A549 (cell line): ENCODE measurements at regions not wholly inside any gene's neighbourhood (a gene's known extent, or its start where the extent isn't known, plus 50 kb on each side); places are given as distances from the start of the nearest gene placed in this dataset.

Source experiments
- ATAC-seq, 2 experiments: fragments of 200-7000 bp in 1 of 2; fragments of >200 bp in 1 of 2; cut with Nextera tagmentation in 1 of 2; cut with Tn5 transposase in 1 of 2; 3 replicates each; pipeline versions ENCODE4 v1.8.0 to v1.9.1; 2018 to 2020; ENCODE audit warnings: mild to moderate bottlenecking in 1 of 2, moderate library complexity in 1 of 2
- CTCF ChIA-PET: fragments of 300-600 bp; sonication (Branson Sonifier 250); formaldehyde crosslinking; extraction: SDS; loops from one replicate; lab custom pipeline; 2021; ENCODE audit warnings: antibody characterized with exemption, inconsistent platforms; lab: Yijun Ruan, JAX
- POLR2A ChIA-PET: fragments of 350-600 bp; formaldehyde crosslinking; extraction: SDS; loops from one replicate; lab custom pipeline; 2021; ENCODE audit warnings: antibody characterized with exemption, inconsistent platforms; lab: Yijun Ruan, JAX
- DNase-seq, 2 experiments: peaks; one replicate each; pipeline versions ENCODE4 v3.0.0 to v3.0.0-alpha.2; 2011 to 2016; ENCODE audit warnings: low read depth in 1 of 2, low spot score in 1 of 2
- FAIRE-seq: peaks from 2 replicates; lab custom pipeline; 2011; peaks lifted over from hg19 to GRCh38; lab: Jason Lieb, UNC
- H3K27ac ChIP-seq, 2 experiments: fragments of >200 bp; sonication (Bioruptor Twin); formaldehyde crosslinking; 3 replicates each; pipeline ENCODE4 v1.5.1; 2016 to 2017
- H3K4me1 ChIP-seq: fragments of >200 bp; sonication (Bioruptor Twin); formaldehyde crosslinking; 3 replicates; pipeline ENCODE4 v1.6.1; 2016
- H3K4me2 ChIP-seq: fragments of >200 bp; sonication (Bioruptor Twin); formaldehyde crosslinking; 3 replicates; pipeline ENCODE4 v1.6.1; 2016
- H3K4me3 ChIP-seq: fragments of >200 bp; sonication (Bioruptor Twin); formaldehyde crosslinking; 3 replicates; pipeline ENCODE4 v1.5.1; 2016
- H3K9me3 ChIP-seq: fragments of >200 bp; sonication (Bioruptor Twin); formaldehyde crosslinking; 3 replicates; pipeline ENCODE4 v1.6.1; 2016
- BHLHE40 ChIP-seq: IDR thresholded peaks from 2 replicates; pipeline ENCODE4 v1.6.1; 2012; ENCODE audit warnings: low read depth, low read length, inconsistent platforms
- CBX2 ChIP-seq: fragments of 200-600 bp; sonication (generic); IDR thresholded peaks from 2 replicates; pipeline ENCODE4 v1.6.1; 2016; ENCODE audit warnings: low read depth, mild to moderate bottlenecking, borderline replicate concordance
- CEBPB ChIP-seq, 2 experiments: fragments of >200 bp in 1 of 2; sonication (Bioruptor Twin) in 1 of 2; formaldehyde crosslinking in 1 of 2; IDR thresholded peaks; 2 replicates each; pipeline ENCODE4 v1.6.1; 2012 to 2016
- CHD4 ChIP-seq: fragments of 200-600 bp; sonication (generic); IDR thresholded peaks from 2 replicates; pipeline ENCODE4 v1.6.1; 2016; ENCODE audit warnings: antibody characterized with exemption, mild to moderate bottlenecking, borderline replicate concordance
- ESRRA ChIP-seq: fragments of 150-350 bp; IDR thresholded peaks from 2 replicates; pipeline ENCODE4 v1.6.1; 2014; ENCODE audit warnings: mild to moderate bottlenecking, low read length, borderline replicate concordance
- FOSL2 ChIP-seq, 2 experiments: fragments of 450-650 bp in 1 of 2; fragments of >200 bp in 1 of 2; sonication (Bioruptor Twin) in 1 of 2; formaldehyde crosslinking; IDR thresholded peaks; 2 replicates each; pipeline versions ENCODE4 v1.5.0 to v1.6.1; 2016 to 2020; ENCODE audit warnings: mild to moderate bottlenecking in 1 of 2, moderate library complexity in 1 of 2
- GATA3 ChIP-seq: IDR thresholded peaks from 2 replicates; pipeline ENCODE4 v1.6.1; 2012; ENCODE audit warnings: borderline replicate concordance
- HDAC2 ChIP-seq: fragments of 200-600 bp; sonication (generic); IDR thresholded peaks from 2 replicates; pipeline ENCODE4 v1.6.1; 2016
- HEYL ChIP-seq: fragments of 250-450 bp; sonication (Bioruptor Pico); IDR thresholded peaks from 2 replicates; pipeline ENCODE4 v1.8.0; 2021; ENCODE audit warnings: mild to moderate bottlenecking, moderate library complexity
- HOXB13 ChIP-seq: fragments of 250-450 bp; sonication (Bioruptor Pico); IDR thresholded peaks from 2 replicates; pipeline ENCODE4 v1.5.0; 2020; ENCODE audit warnings: low read depth, mild to moderate bottlenecking, moderate library complexity
- JUN ChIP-seq, 2 experiments: fragments of >200 bp; sonication (Bioruptor Twin); formaldehyde crosslinking; IDR thresholded peaks; 2 replicates in 1 of 2; 3 replicates in 1 of 2; pipeline ENCODE4 v1.6.1; 2016 to 2017
- JUNB ChIP-seq: fragments of >200 bp; sonication (Bioruptor Twin); formaldehyde crosslinking; IDR thresholded peaks from 2 replicates; pipeline ENCODE4 v1.6.1; 2016
- MAZ ChIP-seq: fragments of 150-350 bp; IDR thresholded peaks from 2 replicates; pipeline ENCODE4 v1.6.1; 2014; ENCODE audit warnings: antibody characterized with exemption, low read depth, low read length, borderline replicate concordance
- NPAS2 ChIP-seq: fragments of 250-450 bp; sonication (Bioruptor Pico); IDR thresholded peaks from 2 replicates; pipeline ENCODE4 v1.8.0; 2022; ENCODE audit warnings: mild to moderate bottlenecking, moderate library complexity, borderline replicate concordance
- POLR2AphosphoS2 ChIP-seq: conservative IDR thresholded peaks from 2 replicates; pipeline ENCODE4 v1.6.1; 2012; ENCODE audit warnings: low read length, improper control_type of control experiment, inconsistent platforms
- RCOR1 ChIP-seq: fragments of 150-350 bp; IDR thresholded peaks from 2 replicates; pipeline ENCODE4 v1.6.1; 2014; ENCODE audit warnings: antibody characterized with exemption, low read length, low read depth
- RNF2 ChIP-seq: fragments of 200-600 bp; sonication (generic); IDR thresholded peaks from 2 replicates; pipeline ENCODE4 v1.6.1; 2016; ENCODE audit warnings: low read depth, mild to moderate bottlenecking, antibody characterized with exemption, moderate library complexity, borderline replicate concordance
- ZC3H11A ChIP-seq: fragments of 450-650 bp; IDR thresholded peaks from 2 replicates; pipeline ENCODE4 v1.6.1; 2014; ENCODE audit warnings: antibody characterized with exemption, mild to moderate bottlenecking
- ZFP36 ChIP-seq: fragments of 450-650 bp; IDR thresholded peaks from 2 replicates; pipeline ENCODE4 v1.6.1; 2014; ENCODE audit warnings: borderline replicate concordance; ENCODE audit not compliant: partially characterized antibody
- ZSCAN20 ChIP-seq: fragments of 250-450 bp; sonication (Bioruptor Pico); IDR thresholded peaks from 2 replicates; pipeline ENCODE4 v1.8.0; 2022; ENCODE audit warnings: mild to moderate bottlenecking, moderate library complexity
- WGBS: methylation state at CpG from one replicate; pipeline ENCODE4 v1.1.6; 2017; ENCODE audit errors: missing lambda C conversion rate; 5-methylcytosine and 5-hydroxymethylcytosine counted together
- TF ChIP-seq, protein P1 (sequence below): fragments of 200-600 bp; sonication (generic); IDR thresholded peaks from 2 replicates; pipeline ENCODE4 v1.6.1; 2016; ENCODE audit warnings: antibody characterized with exemption, mild to moderate bottlenecking, moderate library complexity
- TF ChIP-seq, protein P2 (sequence below): fragments of 250-450 bp; sonication (Bioruptor Pico); IDR thresholded peaks from 2 replicates; pipeline ENCODE4 v1.5.0; 2020; ENCODE audit warnings: low read depth, mild to moderate bottlenecking, moderate library complexity
- TF ChIP-seq, protein P3 (sequence below): fragments of >200 bp; sonication (Bioruptor Twin); formaldehyde crosslinking; IDR thresholded peaks from 2 replicates; pipeline ENCODE4 v1.6.1; 2016
- TF ChIP-seq, protein P4 (sequence below): IDR thresholded peaks from 2 replicates; pipeline ENCODE4 v1.6.1; 2012
- TF ChIP-seq, protein P5 (sequence below): fragments of >200 bp; sonication (Bioruptor Twin); formaldehyde crosslinking; IDR thresholded peaks from 3 replicates; pipeline ENCODE4 v1.5.1; 2016

DNA sequence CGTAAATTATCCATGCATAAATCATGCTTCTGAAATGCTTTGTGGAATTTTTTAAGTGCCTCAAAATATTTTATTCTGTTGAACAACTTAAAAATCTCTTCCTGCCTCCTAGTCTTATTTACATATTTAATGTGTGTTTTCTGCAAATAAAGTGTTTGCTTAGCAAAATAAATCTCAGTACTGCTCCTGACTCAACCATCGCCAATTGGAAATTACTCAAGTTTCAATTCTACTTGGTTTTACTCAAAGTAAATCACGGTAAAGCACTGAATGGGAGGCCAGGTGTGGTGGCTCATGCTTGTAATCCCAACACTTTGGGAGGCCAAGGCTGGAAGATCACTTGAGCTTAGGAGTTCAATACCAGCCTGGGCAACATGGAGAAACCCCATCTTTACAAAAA is 152.2 kb upstream of the NR5A2 start (continued):
- no peak for TF ChIP-seq JUNB
- no peak for TF ChIP-seq ZC3H11A
- TF ChIP-seq HDAC2: no peak
- TF ChIP-seq, protein P1, sequence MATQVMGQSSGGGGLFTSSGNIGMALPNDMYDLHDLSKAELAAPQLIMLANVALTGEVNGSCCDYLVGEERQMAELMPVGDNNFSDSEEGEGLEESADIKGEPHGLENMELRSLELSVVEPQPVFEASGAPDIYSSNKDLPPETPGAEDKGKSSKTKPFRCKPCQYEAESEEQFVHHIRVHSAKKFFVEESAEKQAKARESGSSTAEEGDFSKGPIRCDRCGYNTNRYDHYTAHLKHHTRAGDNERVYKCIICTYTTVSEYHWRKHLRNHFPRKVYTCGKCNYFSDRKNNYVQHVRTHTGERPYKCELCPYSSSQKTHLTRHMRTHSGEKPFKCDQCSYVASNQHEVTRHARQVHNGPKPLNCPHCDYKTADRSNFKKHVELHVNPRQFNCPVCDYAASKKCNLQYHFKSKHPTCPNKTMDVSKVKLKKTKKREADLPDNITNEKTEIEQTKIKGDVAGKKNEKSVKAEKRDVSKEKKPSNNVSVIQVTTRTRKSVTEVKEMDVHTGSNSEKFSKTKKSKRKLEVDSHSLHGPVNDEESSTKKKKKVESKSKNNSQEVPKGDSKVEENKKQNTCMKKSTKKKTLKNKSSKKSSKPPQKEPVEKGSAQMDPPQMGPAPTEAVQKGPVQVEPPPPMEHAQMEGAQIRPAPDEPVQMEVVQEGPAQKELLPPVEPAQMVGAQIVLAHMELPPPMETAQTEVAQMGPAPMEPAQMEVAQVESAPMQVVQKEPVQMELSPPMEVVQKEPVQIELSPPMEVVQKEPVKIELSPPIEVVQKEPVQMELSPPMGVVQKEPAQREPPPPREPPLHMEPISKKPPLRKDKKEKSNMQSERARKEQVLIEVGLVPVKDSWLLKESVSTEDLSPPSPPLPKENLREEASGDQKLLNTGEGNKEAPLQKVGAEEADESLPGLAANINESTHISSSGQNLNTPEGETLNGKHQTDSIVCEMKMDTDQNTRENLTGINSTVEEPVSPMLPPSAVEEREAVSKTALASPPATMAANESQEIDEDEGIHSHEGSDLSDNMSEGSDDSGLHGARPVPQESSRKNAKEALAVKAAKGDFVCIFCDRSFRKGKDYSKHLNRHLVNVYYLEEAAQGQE: no peak
- TF ChIP-seq MAZ: no peak
- no peak for TF ChIP-seq HOXB13
- TF ChIP-seq ESRRA: no peak
- TF ChIP-seq, protein P2, sequence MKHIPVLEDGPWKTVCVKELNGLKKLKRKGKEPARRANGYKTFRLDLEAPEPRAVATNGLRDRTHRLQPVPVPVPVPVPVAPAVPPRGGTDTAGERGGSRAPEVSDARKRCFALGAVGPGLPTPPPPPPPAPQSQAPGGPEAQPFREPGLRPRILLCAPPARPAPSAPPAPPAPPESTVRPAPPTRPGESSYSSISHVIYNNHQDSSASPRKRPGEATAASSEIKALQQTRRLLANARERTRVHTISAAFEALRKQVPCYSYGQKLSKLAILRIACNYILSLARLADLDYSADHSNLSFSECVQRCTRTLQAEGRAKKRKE (CRISPR knock-in tag): no peak
- TF ChIP-seq CHD4: no peak
- TF ChIP-seq RNF2: no peak

DNA sequence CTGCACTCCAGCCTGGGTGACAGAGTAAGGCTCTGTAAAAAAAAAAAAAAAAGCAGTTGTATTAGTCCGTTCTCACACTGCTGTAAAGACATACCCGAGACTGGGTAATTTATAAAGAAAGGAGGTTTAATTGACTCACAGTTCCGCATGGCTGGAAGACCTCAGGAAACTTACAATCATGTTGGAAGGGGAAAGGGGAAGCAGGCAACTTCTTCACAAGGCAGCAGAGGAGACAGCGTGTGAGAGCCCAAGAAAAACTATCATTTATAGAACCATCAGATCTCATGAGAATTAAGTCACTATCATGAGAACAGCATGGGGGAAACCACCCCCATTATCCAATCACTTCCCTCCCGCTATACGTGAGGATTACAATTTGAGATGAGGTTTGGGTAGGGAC is 151.7 kb upstream of the NR5A2 start:
- ChIA-PET CTCF (no interaction called here), POLR2A (no interaction called here)
- Histone ChIP-seq H3K4me2 (no peak overlapping the region), H3K27ac (no peak overlapping the region), H3K4me1 (no peaks in the 10 kb centered on the region), H3K4me3 (no peak overlapping the region), H3K9me3 (no peaks in the 10 kb centered on the region)
- TF ChIP-seq, protein P2 (CRISPR knock-in tag): no peak
- TF ChIP-seq BHLHE40: no peak
- TF ChIP-seq, protein P3, sequence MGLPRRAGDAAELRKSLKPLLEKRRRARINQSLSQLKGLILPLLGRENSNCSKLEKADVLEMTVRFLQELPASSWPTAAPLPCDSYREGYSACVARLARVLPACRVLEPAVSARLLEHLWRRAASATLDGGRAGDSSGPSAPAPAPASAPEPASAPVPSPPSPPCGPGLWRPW: no peak
- no peak for TF ChIP-seq CEBPB (IDR thresholded peaks at IDR 0.05)
- no peak for TF ChIP-seq HEYL (CRISPR knock-in tag)
- no peak for TF ChIP-seq JUN (IDR thresholded peaks at IDR 0.05)
- TF ChIP-seq CBX2: no peak
- no peak for TF ChIP-seq RNF2
- no peak for TF ChIP-seq ESRRA
- TF ChIP-seq ZSCAN20 (CRISPR knock-in tag): no peak
- DNase-seq: no peak
- no peak for ATAC-seq
- WGBS: 83% methylated on average over 6 of the region's 6 CpGs
- FAIRE-seq: no peak

DNA sequence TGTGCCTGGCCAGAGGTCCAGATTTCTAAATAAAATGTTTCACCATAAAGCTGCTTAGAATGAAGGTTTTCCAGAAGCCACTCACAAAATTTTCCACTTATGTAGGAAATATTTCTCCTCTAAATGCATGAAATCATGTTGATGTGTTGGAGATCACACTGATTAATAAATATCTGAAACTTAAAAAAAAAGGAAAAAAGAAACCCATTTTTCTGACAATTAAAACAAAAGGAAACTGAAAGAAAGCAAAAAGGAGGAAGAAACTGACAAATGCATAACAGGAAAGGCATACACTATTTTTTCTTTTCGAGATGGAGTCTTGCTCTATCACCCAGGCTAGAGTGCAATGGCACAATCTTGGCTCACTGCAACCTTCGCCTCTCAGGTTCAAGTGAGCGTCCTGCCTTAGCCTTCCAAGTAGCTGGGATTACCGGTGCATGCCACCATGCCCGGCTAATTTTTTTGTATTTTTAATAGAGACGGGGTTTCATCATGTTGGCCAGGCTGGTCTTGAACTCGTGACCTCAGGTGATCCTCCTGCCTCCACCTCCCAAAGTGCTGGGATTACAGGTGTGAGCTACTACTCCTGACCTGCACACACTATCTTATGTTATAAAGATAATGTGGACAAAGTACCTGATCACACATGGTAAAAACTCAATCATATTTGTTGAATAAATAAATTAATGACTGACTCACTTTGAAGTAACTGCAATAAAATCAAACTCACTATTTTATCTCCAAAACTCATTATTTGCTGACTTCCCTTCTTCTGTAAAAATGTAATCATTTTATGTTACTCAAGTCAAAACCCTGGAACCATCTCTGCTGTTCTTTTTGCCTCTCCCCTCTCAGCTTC is 149.8 kb upstream of the NR5A2 start:
- CTCF ChIA-PET: no interaction called here
- FAIRE-seq: no peak
- no peak for TF ChIP-seq GATA3
- TF ChIP-seq HOXB13: no peak
- TF ChIP-seq, protein P4, sequence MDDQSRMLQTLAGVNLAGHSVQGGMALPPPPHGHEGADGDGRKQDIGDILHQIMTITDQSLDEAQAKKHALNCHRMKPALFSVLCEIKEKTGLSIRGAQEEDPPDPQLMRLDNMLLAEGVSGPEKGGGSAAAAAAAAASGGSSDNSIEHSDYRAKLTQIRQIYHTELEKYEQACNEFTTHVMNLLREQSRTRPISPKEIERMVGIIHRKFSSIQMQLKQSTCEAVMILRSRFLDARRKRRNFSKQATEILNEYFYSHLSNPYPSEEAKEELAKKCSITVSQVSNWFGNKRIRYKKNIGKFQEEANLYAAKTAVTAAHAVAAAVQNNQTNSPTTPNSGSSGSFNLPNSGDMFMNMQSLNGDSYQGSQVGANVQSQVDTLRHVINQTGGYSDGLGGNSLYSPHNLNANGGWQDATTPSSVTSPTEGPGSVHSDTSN: no peak
- no peak for TF ChIP-seq POLR2AphosphoS2
- no peak for TF ChIP-seq FOSL2 (IDR thresholded peaks at IDR 0.05)
- no peak for TF ChIP-seq FOSL2 (CRISPR knock-in tag; IDR thresholded peaks at IDR 0.05)
- no peak for TF ChIP-seq NPAS2 (CRISPR knock-in tag)
- TF ChIP-seq, protein P5, sequence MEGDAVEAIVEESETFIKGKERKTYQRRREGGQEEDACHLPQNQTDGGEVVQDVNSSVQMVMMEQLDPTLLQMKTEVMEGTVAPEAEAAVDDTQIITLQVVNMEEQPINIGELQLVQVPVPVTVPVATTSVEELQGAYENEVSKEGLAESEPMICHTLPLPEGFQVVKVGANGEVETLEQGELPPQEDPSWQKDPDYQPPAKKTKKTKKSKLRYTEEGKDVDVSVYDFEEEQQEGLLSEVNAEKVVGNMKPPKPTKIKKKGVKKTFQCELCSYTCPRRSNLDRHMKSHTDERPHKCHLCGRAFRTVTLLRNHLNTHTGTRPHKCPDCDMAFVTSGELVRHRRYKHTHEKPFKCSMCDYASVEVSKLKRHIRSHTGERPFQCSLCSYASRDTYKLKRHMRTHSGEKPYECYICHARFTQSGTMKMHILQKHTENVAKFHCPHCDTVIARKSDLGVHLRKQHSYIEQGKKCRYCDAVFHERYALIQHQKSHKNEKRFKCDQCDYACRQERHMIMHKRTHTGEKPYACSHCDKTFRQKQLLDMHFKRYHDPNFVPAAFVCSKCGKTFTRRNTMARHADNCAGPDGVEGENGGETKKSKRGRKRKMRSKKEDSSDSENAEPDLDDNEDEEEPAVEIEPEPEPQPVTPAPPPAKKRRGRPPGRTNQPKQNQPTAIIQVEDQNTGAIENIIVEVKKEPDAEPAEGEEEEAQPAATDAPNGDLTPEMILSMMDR: no peak
- TF ChIP-seq RNF2: no peak
- no peak for TF ChIP-seq RCOR1
- no peak for TF ChIP-seq ZFP36

More for the DNA sequence above, 149.8 kb upstream of the NR5A2 start:
- H3K9me3 ChIP-seq: no peaks in the 10 kb centered on the region
- H3K4me2 ChIP-seq: no peak overlapping the region
- 84% methylated on average over 7 of the region's 7 CpGs for WGBS
- no peak overlapping the region for H3K4me3 ChIP-seq
- DNase-seq (no peak), ATAC-seq (no peak)
- H3K27ac ChIP-seq: no peak overlapping the region
- no peaks in the 10 kb centered on the region for H3K4me1 ChIP-seq
- POLR2A ChIA-PET: no interaction called here
